ENCODE measurements at regions not wholly inside any gene's neighbourhood (a gene's known extent, or its start where the extent isn't known, plus 50 kb on each side); places are given as distances from the start of the nearest gene placed in this dataset.

DNA sequence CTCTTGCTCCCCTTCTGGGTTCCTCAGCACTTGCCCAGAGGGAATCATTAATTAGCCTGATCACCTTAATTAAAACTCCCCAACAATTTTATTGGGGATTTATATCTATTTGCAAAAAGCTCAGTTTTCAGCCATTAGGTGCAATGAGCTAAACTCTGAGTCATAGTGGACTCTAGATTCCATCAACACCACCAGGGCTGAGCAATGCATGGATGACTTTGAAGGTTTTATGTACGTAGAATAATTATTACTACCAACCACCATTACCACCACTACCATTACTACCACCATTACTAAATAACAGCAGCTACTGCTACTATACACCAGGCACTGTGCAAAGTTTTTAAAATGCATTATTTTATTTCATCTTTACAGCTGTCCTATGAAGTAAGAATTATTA lies 81.2 kb downstream of the ZNF621 start:
- H3K4me1 Mint-ChIP-seq (ENCODE audit: low read depth), result no peaks in the 10 kb centered on the region
- peaks cover 13% of the 10 kb centered on the region for H3K27me3 Mint-ChIP-seq
- no peak for DNase-seq (ENCODE audit: low spot score, unreplicated experiment)
- TF ChIP-seq, protein P1, sequence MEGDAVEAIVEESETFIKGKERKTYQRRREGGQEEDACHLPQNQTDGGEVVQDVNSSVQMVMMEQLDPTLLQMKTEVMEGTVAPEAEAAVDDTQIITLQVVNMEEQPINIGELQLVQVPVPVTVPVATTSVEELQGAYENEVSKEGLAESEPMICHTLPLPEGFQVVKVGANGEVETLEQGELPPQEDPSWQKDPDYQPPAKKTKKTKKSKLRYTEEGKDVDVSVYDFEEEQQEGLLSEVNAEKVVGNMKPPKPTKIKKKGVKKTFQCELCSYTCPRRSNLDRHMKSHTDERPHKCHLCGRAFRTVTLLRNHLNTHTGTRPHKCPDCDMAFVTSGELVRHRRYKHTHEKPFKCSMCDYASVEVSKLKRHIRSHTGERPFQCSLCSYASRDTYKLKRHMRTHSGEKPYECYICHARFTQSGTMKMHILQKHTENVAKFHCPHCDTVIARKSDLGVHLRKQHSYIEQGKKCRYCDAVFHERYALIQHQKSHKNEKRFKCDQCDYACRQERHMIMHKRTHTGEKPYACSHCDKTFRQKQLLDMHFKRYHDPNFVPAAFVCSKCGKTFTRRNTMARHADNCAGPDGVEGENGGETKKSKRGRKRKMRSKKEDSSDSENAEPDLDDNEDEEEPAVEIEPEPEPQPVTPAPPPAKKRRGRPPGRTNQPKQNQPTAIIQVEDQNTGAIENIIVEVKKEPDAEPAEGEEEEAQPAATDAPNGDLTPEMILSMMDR (IDR thresholded peaks at IDR 0.05; ENCODE audit: unreplicated experiment), result no peak
- H3K36me3 Mint-ChIP-seq (ENCODE audit: insufficient read depth), result no peaks in the 10 kb centered on the region
- no peak overlapping the region for H3K27ac Mint-ChIP-seq
- H3K4me3 Mint-ChIP-seq (ENCODE audit: low read depth), result no peak overlapping the region
- H3K9me3 Mint-ChIP-seq (ENCODE audit: low read depth), result no peaks in the 10 kb centered on the region

- Mint-ChIP-seq H3K4me3 (ENCODE audit: low read depth) (no peak overlapping the region), H3K9me3 (ENCODE audit: low read depth) (no peaks in the 10 kb centered on the region), H3K27me3 (peaks cover 28% of the 10 kb centered on the region), H3K36me3 (ENCODE audit: insufficient read depth) (no peaks in the 10 kb centered on the region), H3K27ac (no peak overlapping the region), H3K4me1 (ENCODE audit: low read depth) (no peaks in the 10 kb centered on the region)
- TF ChIP-seq, protein P1 (IDR thresholded peaks at IDR 0.05; ENCODE audit: unreplicated experiment), result no peak
- DNase-seq (ENCODE audit: low spot score, unreplicated experiment), result no peak
These were observed 83.3 kb downstream of the ZNF621 start for GRCh38 chr3:40608091-40608490.

DNA sequence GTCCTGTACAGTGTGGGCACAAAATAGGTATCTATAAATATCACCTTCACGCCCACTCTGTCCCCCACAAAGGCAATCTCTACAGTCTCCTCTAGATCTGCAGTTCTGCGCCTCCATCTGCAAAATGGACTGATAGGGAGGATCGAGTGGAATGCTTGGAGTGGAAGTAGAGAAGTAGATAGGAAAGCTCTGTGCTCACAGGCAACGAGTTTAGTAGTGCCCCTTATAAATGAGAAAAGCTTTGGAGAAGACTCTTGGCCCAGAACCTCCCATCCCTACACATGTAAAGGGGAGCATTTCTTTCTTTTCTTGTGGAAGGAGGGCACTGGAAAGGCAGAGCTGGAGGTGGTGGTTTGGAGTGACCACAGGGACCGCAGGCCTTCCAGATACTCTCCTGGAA lies 88.5 kb downstream of the ZNF621 start:
- no peak for DNase-seq (ENCODE audit: low spot score, unreplicated experiment)
- TF ChIP-seq, protein P1 (IDR thresholded peaks at IDR 0.05; ENCODE audit: unreplicated experiment), result no peak
- Mint-ChIP-seq H3K4me1 (ENCODE audit: low read depth) (peaks cover 13% of the 10 kb centered on the region), H3K36me3 (ENCODE audit: insufficient read depth) (no peaks in the 10 kb centered on the region), H3K4me3 (ENCODE audit: low read depth) (no peak overlapping the region), H3K9me3 (ENCODE audit: low read depth) (no peaks in the 10 kb centered on the region), H3K27me3 (peaks cover 59% of the 10 kb centered on the region), H3K27ac (no peak overlapping the region)

- TF ChIP-seq, protein P1 (IDR thresholded peaks at IDR 0.05; ENCODE audit: unreplicated experiment), result no peak
- Mint-ChIP-seq H3K27ac (no peak overlapping the region), H3K4me1 (ENCODE audit: low read depth) (peaks cover 13% of the 10 kb centered on the region), H3K9me3 (ENCODE audit: low read depth) (no peaks in the 10 kb centered on the region), H3K36me3 (ENCODE audit: insufficient read depth) (no peaks in the 10 kb centered on the region), H3K27me3 (peaks cover 60% of the 10 kb centered on the region), H3K4me3 (ENCODE audit: low read depth) (peak overlapping the region; percentile 60)
- DNase-seq (ENCODE audit: low spot score, unreplicated experiment), result no peak
These were observed 90.6 kb downstream of the ZNF621 start for GRCh38 chr3:40615110-40615915.

- Mint-ChIP-seq H3K27ac (no peak overlapping the region), H3K9me3 (ENCODE audit: low read depth) (no peaks in the 10 kb centered on the region), H3K4me1 (ENCODE audit: low read depth) (peaks cover 13% of the 10 kb centered on the region), H3K27me3 (peaks cover 60% of the 10 kb centered on the region), H3K4me3 (ENCODE audit: low read depth) (peak overlapping the region; percentile 60), H3K36me3 (ENCODE audit: insufficient read depth) (no peaks in the 10 kb centered on the region)
- DNase-seq (ENCODE audit: low spot score, unreplicated experiment), result no peak
- TF ChIP-seq, protein P1 (IDR thresholded peaks at IDR 0.05; ENCODE audit: unreplicated experiment), result no peak
These were observed 91.4 kb downstream of the ZNF621 start for GRCh38 chr3:40615918-40616819.

Measured in progenitor cell of endocrine pancreas (in vitro differentiated cells).